SK-N-SH (cell line): ENCODE measurements at regions not wholly inside any gene's neighbourhood (a gene's known extent, or its start where the extent isn't known, plus 50 kb on each side); places are given as distances from the start of the nearest gene placed in this dataset.

ENCODE experiments used
- CTCF ChIA-PET: fragments of 300-600, 350-600 bp; formaldehyde crosslinking; extraction: SDS; loops from one replicate; lab custom pipeline; 2021; lab: Yijun Ruan, JAX
- POLR2A ChIA-PET: fragments of 350-600 bp; sonication (Branson Sonifier 250); formaldehyde crosslinking; extraction: SDS; loops from one replicate; lab custom pipeline; 2020; ENCODE audit warnings: antibody characterized with exemption, inconsistent platforms; lab: Yijun Ruan, JAX
- DNase-seq: peaks from one replicate; pipeline ENCODE4 v3.0.0; 2012
- H2AFZ ChIP-seq: fragments of 200-600 bp; sonication (generic); 2 replicates; pipeline ENCODE4 v1.8.1; 2016; ENCODE audit warnings: antibody characterized with exemption, mild to moderate bottlenecking, low read depth
- H3F3A ChIP-seq: fragments of 200-600 bp; sonication (generic); replicated peaks from 2 replicates; pipeline ENCODE3; 2016; ENCODE audit warnings: antibody characterized with exemption, mild to moderate bottlenecking; ENCODE audit not compliant: insufficient read depth
- H3K27ac ChIP-seq, 2 experiments: fragments of 200-500 bp in 1 of 2; fragments of 200-600 bp in 1 of 2; sonication (Bioruptor generic) in 1 of 2; sonication (generic), shearing (Covaris generic) in 1 of 2; 2 replicates each; pipeline versions ENCODE4 v1.5.1 to v1.6.1; 2014 to 2016; ENCODE audit warnings: low read depth in 2 of 2, inconsistent platforms in 1 of 2, low read length in 1 of 2, mild to moderate bottlenecking in 1 of 2, mixed read lengths in 1 of 2
- H3K27me3 ChIP-seq: fragments of 200-600 bp; sonication (generic), shearing (Covaris generic); 2 replicates; pipeline ENCODE4 v1.6.1; 2016; ENCODE audit warnings: mixed run types; ENCODE audit not compliant: insufficient read depth
- H3K36me3 ChIP-seq, 2 experiments: fragments of 200-500 bp in 1 of 2; fragments of 200-600 bp in 1 of 2; sonication (Bioruptor generic) in 1 of 2; sonication (generic) in 1 of 2; replicated peaks in 1 of 2; 2 replicates each; pipeline versions ENCODE3 to v1.5.1; 2014 to 2016; ENCODE audit warnings: low read length in 1 of 2, mild to moderate bottlenecking in 1 of 2; ENCODE audit not compliant: insufficient read depth in 2 of 2, control insufficient read depth in 1 of 2
- H3K4me1 ChIP-seq, 2 experiments: fragments of 200-500 bp in 1 of 2; fragments of 200-600 bp in 1 of 2; sonication (Bioruptor generic) in 1 of 2; sonication (generic), shearing (Covaris generic) in 1 of 2; 2 replicates each; pipeline versions ENCODE4 v1.5.1 to v1.6.1; 2014 to 2016; ENCODE audit warnings: low read depth in 1 of 2, low read length in 1 of 2, mixed run types in 1 of 2; ENCODE audit not compliant: insufficient read depth in 2 of 2, control insufficient read depth in 1 of 2
- H3K4me2 ChIP-seq: fragments of 200-600 bp; sonication (generic), shearing (Covaris generic); 2 replicates; pipeline ENCODE4 v1.6.1; 2017; ENCODE audit warnings: mixed run types
- H3K4me3 ChIP-seq, 2 experiments: fragments of 200-500 bp in 1 of 2; fragments of 200-600 bp in 1 of 2; sonication (Bioruptor generic) in 1 of 2; sonication (generic), shearing (Covaris generic) in 1 of 2; 2 replicates each; pipeline versions ENCODE4 v1.5.1 to v1.8.1; 2014 to 2016; ENCODE audit warnings: low read depth in 2 of 2, inconsistent platforms in 1 of 2, low read length in 1 of 2, mild to moderate bottlenecking in 1 of 2, mixed read lengths in 1 of 2, moderate library complexity in 1 of 2
- H3K79me2 ChIP-seq: fragments of 200-600 bp; sonication (generic); 2 replicates; pipeline ENCODE4 v1.8.1; 2017; ENCODE audit warnings: mild to moderate bottlenecking; ENCODE audit not compliant: insufficient read depth
- H3K9ac ChIP-seq: fragments of 200-600 bp; sonication (generic); 2 replicates; pipeline ENCODE4 v1.6.1; 2017; ENCODE audit warnings: mixed run types
- H3K9me2 ChIP-seq: fragments of 200-600 bp; sonication (generic); 2 replicates; pipeline ENCODE4 v1.6.1; 2017; ENCODE audit warnings: mixed run types
- H3K9me3 ChIP-seq: fragments of 200-600 bp; sonication (generic); 2 replicates; pipeline ENCODE4 v1.6.1; 2017; ENCODE audit warnings: mixed run types, mild to moderate bottlenecking, moderate library complexity
- H4K20me1 ChIP-seq: fragments of 200-600 bp; sonication (generic); 2 replicates; pipeline ENCODE4 v1.6.1; 2017; ENCODE audit warnings: mild to moderate bottlenecking, mixed run types; ENCODE audit not compliant: insufficient read depth
- CHD2 ChIP-seq: fragments of 150-350 bp; IDR thresholded peaks from 2 replicates; pipeline ENCODE4 v1.6.1; 2018; ENCODE audit warnings: low read length; ENCODE audit not compliant: partially characterized antibody
- ELF1 ChIP-seq: IDR thresholded peaks from 2 replicates; pipeline ENCODE4 v1.4.0; 2012
- EP300 ChIP-seq, 2 experiments: IDR thresholded peaks; 2 replicates each; pipeline versions ENCODE4 v1.4.0 to v1.6.1; 2012; ENCODE audit warnings: borderline replicate concordance in 1 of 2, low read depth in 1 of 2, low read length in 1 of 2
- EZH2phosphoT487 ChIP-seq: fragments of 200-600 bp; sonication (generic); IDR thresholded peaks from 2 replicates; pipeline ENCODE4 v1.6.1; 2017; ENCODE audit warnings: low read depth, mixed run types, mild to moderate bottlenecking, antibody characterized with exemption, moderate library complexity, borderline replicate concordance
- FOSL2 ChIP-seq: IDR thresholded peaks from 2 replicates; pipeline ENCODE4 v1.4.0; 2012; ENCODE audit warnings: low read depth, mild to moderate bottlenecking, moderate library complexity, borderline replicate concordance
- GATA2 ChIP-seq: sonication (generic); formaldehyde crosslinking; IDR thresholded peaks from 2 replicates; pipeline ENCODE4 v1.5.0; 2020; ENCODE audit warnings: mild to moderate bottlenecking, missing genetic modification reagents
- MAX ChIP-seq: IDR thresholded peaks from 2 replicates; pipeline ENCODE4 v1.4.0; 2012; ENCODE audit warnings: low read depth
- MEF2A ChIP-seq: IDR thresholded peaks from 2 replicates; pipeline ENCODE4 v1.4.0; 2012; ENCODE audit warnings: low read depth, borderline replicate concordance
- NRF1 ChIP-seq: IDR thresholded peaks from 2 replicates; pipeline ENCODE4 v1.6.1; 2012; ENCODE audit warnings: low read depth, mild to moderate bottlenecking, low read length
- POLR2AphosphoS5 ChIP-seq: IDR thresholded peaks from 2 replicates; pipeline ENCODE4 v1.6.1; 2012; ENCODE audit warnings: low read depth, low read length
- RAD21 ChIP-seq: IDR thresholded peaks from 2 replicates; pipeline ENCODE4 v1.6.1; 2012; ENCODE audit warnings: mild to moderate bottlenecking, low read length
- RCOR1 ChIP-seq: fragments of 150-350 bp; IDR thresholded peaks from 2 replicates; pipeline ENCODE4 v1.6.1; 2017; ENCODE audit warnings: antibody characterized with exemption, low read length
- RFX5 ChIP-seq: IDR thresholded peaks from 2 replicates; pipeline ENCODE4 v1.6.1; 2012; ENCODE audit warnings: mild to moderate bottlenecking, improper control_type of control experiment, low read length
- SIN3A ChIP-seq: IDR thresholded peaks from 2 replicates; pipeline ENCODE4 v1.6.1; 2012; ENCODE audit warnings: low read depth, mild to moderate bottlenecking, low read length, moderate library complexity, borderline replicate concordance
- SMC3 ChIP-seq: IDR thresholded peaks from 2 replicates; pipeline ENCODE4 v1.6.1; 2012; ENCODE audit warnings: low read depth, low read length, improper control_type of control experiment
- TAF1 ChIP-seq: IDR thresholded peaks from 2 replicates; pipeline ENCODE4 v1.6.1; 2012; ENCODE audit warnings: low read depth, mild to moderate bottlenecking, low read length, moderate library complexity, borderline replicate concordance
- TEAD4 ChIP-seq: IDR thresholded peaks from 2 replicates; pipeline ENCODE4 v1.4.0; 2012; ENCODE audit warnings: mild to moderate bottlenecking, borderline replicate concordance; ENCODE audit not compliant: insufficient read depth
- USF2 ChIP-seq: fragments of 150-350 bp; IDR thresholded peaks from 2 replicates; pipeline ENCODE4 v1.6.1; 2017; ENCODE audit warnings: antibody characterized with exemption, low read length, low read depth, borderline replicate concordance
- YY1 ChIP-seq: IDR thresholded peaks from 2 replicates; pipeline ENCODE4 v1.4.0; 2012; ENCODE audit warnings: low read depth, mild to moderate bottlenecking
- WGBS: methylation state at CpG from one replicate; pipeline ENCODE4 v1.1.6; 2017; ENCODE audit warnings: low lambda C conversion rate; 5-methylcytosine and 5-hydroxymethylcytosine counted together
- TF ChIP-seq, protein P1 (sequence below): IDR thresholded peaks from 2 replicates; pipeline ENCODE4 v1.4.0; 2012; ENCODE audit warnings: low read depth, borderline replicate concordance
- TF ChIP-seq, protein P2 (sequence below): fragments of 200-600 bp; sonication (generic); IDR thresholded peaks from 2 replicates; pipeline ENCODE4 v1.6.1; 2017; ENCODE audit warnings: antibody characterized with exemption, mild to moderate bottlenecking, moderate library complexity

DNA sequence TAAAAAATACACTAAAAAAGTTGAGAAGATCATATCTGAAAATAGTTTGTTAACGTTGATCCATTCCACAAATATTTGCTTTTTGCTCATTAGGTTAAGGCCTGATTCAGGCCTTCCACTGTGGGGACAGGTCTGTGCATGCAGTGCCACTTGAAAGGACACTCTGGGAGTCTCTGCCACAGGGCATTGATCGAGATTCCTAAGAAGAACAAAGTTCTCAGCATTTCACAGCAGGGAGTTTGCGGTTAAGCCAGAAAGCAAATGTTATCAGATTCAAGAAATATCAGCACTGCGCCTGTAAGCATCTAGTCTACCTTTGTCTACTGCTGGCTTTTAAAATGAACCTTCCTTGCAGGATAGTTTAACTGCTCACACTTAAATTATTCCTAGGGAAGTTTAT is 62.2 kb upstream of the TNIP3 start:
- Histone ChIP-seq H2AFZ (no peak overlapping the region; the same call in 1 of the 2 replicates), H3K36me3 (no peaks in the 10 kb centered on the region), H3K9ac (no peak overlapping the region), H3K9me2 (no peaks in the 10 kb centered on the region), H3K9me3 (no peaks in the 10 kb centered on the region), H3K27ac (no peak overlapping the region), H3K27me3 (no peaks in the 10 kb centered on the region; the same call in 1 of the 2 replicates), H3F3A (no peaks in the 10 kb centered on the region), H3K4me2 (no peak overlapping the region), H3K4me3 (no peak overlapping the region), H4K20me1 (no peaks in the 10 kb centered on the region), H3K4me1 (no peaks in the 10 kb centered on the region), H3K79me2 (no peaks in the 10 kb centered on the region)
- CTCF ChIA-PET: interaction anchor here (0.8 kb wide), 1 partner anchor 10 kb away, joined by 3 read pairs; no protein-coding TSS in a partner anchor
- DNase-seq: no peak
- no peak for TF ChIP-seq EP300 (IDR thresholded peaks at IDR 0.05; ENCODE audit: borderline replicate concordance in 1 of 2, low read depth in 1 of 2, low read length in 1 of 2)
- no peak for TF ChIP-seq RAD21
- WGBS: 18% methylated on average over 4 of the region's 4 CpGs
- POLR2A ChIA-PET: no interaction called here

DNA sequence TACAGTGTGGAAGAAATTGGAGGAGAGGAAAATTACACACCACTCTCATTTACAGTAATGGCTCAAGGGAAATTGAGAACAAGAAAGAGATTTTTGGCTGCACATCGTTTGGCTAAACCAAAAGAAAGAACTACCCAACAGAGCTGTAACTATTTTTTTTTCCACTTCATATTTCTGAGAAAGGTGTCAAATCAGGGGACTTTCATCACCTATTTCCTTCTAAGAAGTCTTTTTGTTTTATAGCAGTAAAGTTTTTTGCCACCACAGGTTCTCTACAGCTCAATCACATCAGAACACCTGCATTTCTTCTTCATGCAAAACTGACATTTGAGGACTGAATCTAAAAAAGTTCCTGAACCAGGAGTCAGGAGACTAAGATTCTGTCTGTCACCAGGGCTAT is 57.5 kb upstream of the TNIP3 start:
- no peak overlapping the region for H2AFZ ChIP-seq
- POLR2A ChIA-PET: no interaction called here

More for the DNA sequence above, 57.5 kb upstream of the TNIP3 start:
- H3K9ac ChIP-seq: no peak overlapping the region
- no peaks in the 10 kb centered on the region for H3K9me2 ChIP-seq
- H3K9me3 ChIP-seq: no peaks in the 10 kb centered on the region
- H3K79me2 ChIP-seq: no peaks in the 10 kb centered on the region
- peaks cover 11% of the 10 kb centered on the region for H3K27me3 ChIP-seq
- 0% methylated on average over 1 of the region's 1 CpG for WGBS
- H3K4me1 ChIP-seq: no peaks in the 10 kb centered on the region
- TF ChIP-seq EZH2phosphoT487: no peak
- no peak for TF ChIP-seq SMC3
- no peak for TF ChIP-seq GATA2 (CRISPR knock-in tag)
- TF ChIP-seq YY1: no peak
- TF ChIP-seq MAX: no peak
- no peak for TF ChIP-seq FOSL2
- TF ChIP-seq USF2: no peak
- TF ChIP-seq RFX5: no peak
- TF ChIP-seq, protein P1, sequence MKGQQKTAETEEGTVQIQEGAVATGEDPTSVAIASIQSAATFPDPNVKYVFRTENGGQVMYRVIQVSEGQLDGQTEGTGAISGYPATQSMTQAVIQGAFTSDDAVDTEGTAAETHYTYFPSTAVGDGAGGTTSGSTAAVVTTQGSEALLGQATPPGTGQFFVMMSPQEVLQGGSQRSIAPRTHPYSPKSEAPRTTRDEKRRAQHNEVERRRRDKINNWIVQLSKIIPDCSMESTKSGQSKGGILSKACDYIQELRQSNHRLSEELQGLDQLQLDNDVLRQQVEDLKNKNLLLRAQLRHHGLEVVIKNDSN: no peak
- no peak for TF ChIP-seq NRF1
- TF ChIP-seq, protein P2, sequence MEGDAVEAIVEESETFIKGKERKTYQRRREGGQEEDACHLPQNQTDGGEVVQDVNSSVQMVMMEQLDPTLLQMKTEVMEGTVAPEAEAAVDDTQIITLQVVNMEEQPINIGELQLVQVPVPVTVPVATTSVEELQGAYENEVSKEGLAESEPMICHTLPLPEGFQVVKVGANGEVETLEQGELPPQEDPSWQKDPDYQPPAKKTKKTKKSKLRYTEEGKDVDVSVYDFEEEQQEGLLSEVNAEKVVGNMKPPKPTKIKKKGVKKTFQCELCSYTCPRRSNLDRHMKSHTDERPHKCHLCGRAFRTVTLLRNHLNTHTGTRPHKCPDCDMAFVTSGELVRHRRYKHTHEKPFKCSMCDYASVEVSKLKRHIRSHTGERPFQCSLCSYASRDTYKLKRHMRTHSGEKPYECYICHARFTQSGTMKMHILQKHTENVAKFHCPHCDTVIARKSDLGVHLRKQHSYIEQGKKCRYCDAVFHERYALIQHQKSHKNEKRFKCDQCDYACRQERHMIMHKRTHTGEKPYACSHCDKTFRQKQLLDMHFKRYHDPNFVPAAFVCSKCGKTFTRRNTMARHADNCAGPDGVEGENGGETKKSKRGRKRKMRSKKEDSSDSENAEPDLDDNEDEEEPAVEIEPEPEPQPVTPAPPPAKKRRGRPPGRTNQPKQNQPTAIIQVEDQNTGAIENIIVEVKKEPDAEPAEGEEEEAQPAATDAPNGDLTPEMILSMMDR: no peak
- TF ChIP-seq SIN3A: no peak
- no peak for TF ChIP-seq MEF2A
- no peak for TF ChIP-seq TEAD4
- no peak for TF ChIP-seq ELF1
- no peak for TF ChIP-seq POLR2AphosphoS5
- TF ChIP-seq RCOR1: no peak
- TF ChIP-seq TAF1: no peak
- no peak for TF ChIP-seq CHD2
- no peak overlapping the region for H3K27ac ChIP-seq
- no peak overlapping the region for H3K4me3 ChIP-seq
- H3F3A ChIP-seq: peaks cover 3% of the 10 kb centered on the region
- no peaks in the 10 kb centered on the region for H4K20me1 ChIP-seq
- H3K36me3 ChIP-seq: no peaks in the 10 kb centered on the region
- CTCF ChIA-PET: interaction anchor here (1.0 to 2.8 kb wide), 4 partner anchors 27 to 149 kb away, joined by 3 to 12 read pairs (median 3); no protein-coding TSS in a partner anchor
- no peak overlapping the region for H3K4me2 ChIP-seq
- DNase-seq: no peak
